Stimulated activated CD8-positive, alpha-beta memory T cell treated with anti-CD3 and anti-CD28 coated beads, Interleukin-12 subunit alpha, Interleukin-12 subunit beta, amount 100 ng/mL, for 24 hours (primary cell): ENCODE measurements at regions not wholly inside any gene's neighbourhood (a gene's known extent, or its start where the extent isn't known, plus 50 kb on each side); places are given as distances from the start of the nearest gene placed in this dataset.

Experiments used
- DNase-seq: peaks from one replicate; pipeline ENCODE4 v3.0.0-alpha.2; 2020; ENCODE audit errors: extremely low read depth

GRCh38 chrX:121102101-121102500, 54.7 kb downstream of the GLUD2 start:
- DNase-seq: no peak

GRCh38 chrX:121103381-121103780, 56.0 kb downstream of the GLUD2 start:
- no peak for DNase-seq

- DNase-seq: no peak
Observed at GRCh38 chrX:121106484-121107235, 59.2 kb downstream of the GLUD2 start.

- no peak for DNase-seq
Observed at GRCh38 chrX:121109986-121110385, 62.6 kb downstream of the GLUD2 start.

- no peak for DNase-seq
Observed at GRCh38 chrX:121110536-121110935, 63.1 kb downstream of the GLUD2 start.

GRCh38 chrX:121114691-121115090, 67.3 kb downstream of the GLUD2 start:
- no peak for DNase-seq

- DNase-seq: no peak
Observed at GRCh38 chrX:121120690-121121605, 73.5 kb downstream of the GLUD2 start.

- DNase-seq: no peak
Observed at GRCh38 chrX:121122332-121122731, 74.9 kb downstream of the GLUD2 start.

GRCh38 chrX:121128925-121129877, 81.8 kb downstream of the GLUD2 start:
- DNase-seq: no peak

- no peak for DNase-seq
Observed at GRCh38 chrX:121132675-121133074, 85.3 kb downstream of the GLUD2 start.

GRCh38 chrX:121135488-121136207, 88.2 kb downstream of the GLUD2 start:
- no peak for DNase-seq

GRCh38 chrX:121146059-121146628, 98.7 kb downstream of the GLUD2 start:
- DNase-seq: no peak

- no peak for DNase-seq
Observed at GRCh38 chrX:121150217-121150616, 102.8 kb downstream of the GLUD2 start.

- DNase-seq: no peak
Observed at GRCh38 chrX:121151293-121151692, 103.9 kb downstream of the GLUD2 start.

- no peak for DNase-seq
Observed at GRCh38 chrX:121154858-121155404, 107.5 kb downstream of the GLUD2 start.

GRCh38 chrX:121160987-121161386, 113.6 kb downstream of the GLUD2 start:
- DNase-seq: no peak

GRCh38 chrX:121161501-121161933, 114.1 kb downstream of the GLUD2 start:
- no peak for DNase-seq

GRCh38 chrX:121163443-121163842, 116.0 kb downstream of the GLUD2 start:
- no peak for DNase-seq

- DNase-seq: no peak
Observed at GRCh38 chrX:121165930-121166359, 118.5 kb downstream of the GLUD2 start.
